ENCODE measurements at regions not wholly inside any gene's neighbourhood (a gene's known extent, or its start where the extent isn't known, plus 50 kb on each side); places are given as distances from the start of the nearest gene placed in this dataset.

- TF ChIP-seq POLR2A (IDR thresholded peaks at IDR 0.05) (no peak), CTCF (IDR thresholded peaks at IDR 0.05) (no peak), POLR2AphosphoS5 (IDR thresholded peaks at IDR 0.05) (no peak), EP300 (IDR thresholded peaks at IDR 0.05; ENCODE audit: low read depth) (no peak)
Observed at GRCh38 chr5:8871446-8871845, 674.4 kb downstream of the SEMA5A start.

Measured in transverse colon (tissue), 4 donors.